CD4-positive, alpha-beta T cell treated with Interleukin-4 for 1 hour (primary cell): ENCODE measurements at regions not wholly inside any gene's neighbourhood (a gene's known extent, or its start where the extent isn't known, plus 50 kb on each side); places are given as distances from the start of the nearest gene placed in this dataset.
"Not testable (repeated sequence)": the region's sequence is repeated elsewhere in the genome, so short reads cannot be mapped to it uniquely, and the experiment has no call there.

Experiments used
- DNase-seq, 2 donors: peaks; one replicate each; pipeline ENCODE4 v3.0.0-alpha.2; 2020 to 2022

DNA sequence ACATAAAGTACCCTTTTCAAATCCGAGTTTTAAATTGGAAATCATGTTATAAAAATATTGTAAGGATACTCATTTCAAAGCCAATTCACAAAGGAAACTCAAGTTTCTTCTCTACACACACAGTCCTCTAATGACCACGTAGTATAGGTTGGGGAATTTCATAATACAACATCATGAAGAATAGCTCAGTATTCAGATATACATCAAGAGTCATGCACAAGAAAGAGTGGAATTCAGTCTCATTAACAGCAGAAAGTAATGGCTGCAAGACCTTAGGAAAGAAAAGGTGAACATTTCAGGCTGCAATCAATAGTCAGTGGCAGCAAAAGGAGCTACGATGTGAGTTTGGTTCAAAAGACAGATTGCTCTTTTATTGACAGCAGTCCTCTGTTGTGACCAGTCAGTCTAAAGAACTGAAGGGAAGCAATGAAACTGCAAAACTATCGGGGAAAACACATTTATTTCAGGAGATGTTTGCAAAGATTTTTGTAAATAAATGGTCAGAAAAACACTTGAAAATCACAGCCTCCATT lies 317.2 kb downstream of the IPMK start:
- no peak for DNase-seq

DNA sequence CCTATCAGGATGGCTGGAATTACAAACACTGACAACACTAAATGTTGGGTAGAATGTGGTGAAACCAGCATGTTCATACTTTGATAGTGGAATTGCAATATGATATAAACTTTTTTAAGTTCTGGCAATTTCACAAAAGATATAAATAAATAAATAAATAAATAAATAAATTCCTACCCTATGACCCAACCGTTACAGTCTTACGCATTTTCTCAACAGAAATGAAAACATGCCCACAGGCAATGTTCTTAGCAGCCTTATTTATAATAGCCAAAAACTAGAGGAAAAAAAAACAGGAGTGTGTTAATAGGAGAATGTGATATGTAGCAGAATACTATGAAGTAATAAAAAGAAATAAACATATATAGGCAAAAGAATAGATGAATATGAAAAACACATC lies 318.9 kb downstream of the IPMK start:
- no peak for DNase-seq

DNA sequence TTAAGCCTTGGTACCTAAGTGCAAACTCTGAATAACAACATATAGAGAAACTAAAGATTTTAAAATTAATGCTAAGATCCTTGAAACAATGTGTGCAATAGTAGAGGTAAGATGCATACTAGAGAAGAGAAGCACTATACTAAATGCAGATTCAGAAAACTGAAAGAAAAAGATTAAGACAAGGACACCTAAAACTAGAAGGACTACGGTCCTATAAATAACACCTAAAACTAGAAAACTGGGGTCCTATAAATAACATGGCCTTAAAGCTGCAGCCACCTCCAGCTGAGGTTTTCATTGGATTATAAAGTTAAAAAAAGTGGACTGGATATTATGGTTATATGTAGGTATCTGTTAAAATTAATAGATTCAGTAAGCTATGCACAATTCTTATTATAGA lies 320.9 kb downstream of the IPMK start:
- no peak for DNase-seq

DNA sequence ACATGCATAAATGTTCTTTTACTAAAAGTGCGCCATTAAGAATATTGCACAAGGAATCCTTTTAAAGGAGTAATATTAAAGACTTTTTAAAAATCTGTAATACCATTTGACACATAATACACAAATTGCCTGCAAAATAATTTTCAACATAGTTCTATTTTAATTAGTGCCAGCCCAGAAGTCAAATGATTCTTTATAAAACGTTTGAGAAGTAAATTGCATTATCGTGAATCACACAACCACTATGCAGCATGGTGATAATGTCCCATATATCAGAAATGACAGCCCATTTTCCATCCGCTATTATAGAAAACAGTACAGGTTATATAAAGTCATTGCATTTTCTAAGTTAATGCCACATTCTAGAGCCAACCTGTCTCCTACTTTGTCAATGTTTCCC lies 324.0 kb downstream of the IPMK start:
- DNase-seq: no peak

DNA sequence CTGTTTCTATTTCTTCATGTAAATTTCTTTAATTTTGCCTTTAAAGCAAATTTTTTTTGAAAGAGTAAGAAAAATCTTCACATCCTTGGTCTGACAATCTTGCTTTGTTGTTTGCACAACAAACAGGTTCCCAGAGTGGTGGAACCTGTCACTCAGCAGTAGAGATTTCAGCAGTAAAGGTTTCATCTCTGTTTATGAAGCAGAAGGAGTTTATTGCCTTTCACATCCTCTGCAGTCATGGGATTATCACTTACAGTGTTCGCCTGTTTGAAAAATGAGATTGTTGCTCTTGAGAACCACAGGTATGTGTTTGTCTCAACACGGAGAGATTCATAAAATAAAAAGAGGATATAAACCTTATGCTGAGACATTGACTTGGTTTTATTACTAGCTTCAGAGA lies 342.6 kb downstream of the IPMK start:
- no peak for DNase-seq

DNA sequence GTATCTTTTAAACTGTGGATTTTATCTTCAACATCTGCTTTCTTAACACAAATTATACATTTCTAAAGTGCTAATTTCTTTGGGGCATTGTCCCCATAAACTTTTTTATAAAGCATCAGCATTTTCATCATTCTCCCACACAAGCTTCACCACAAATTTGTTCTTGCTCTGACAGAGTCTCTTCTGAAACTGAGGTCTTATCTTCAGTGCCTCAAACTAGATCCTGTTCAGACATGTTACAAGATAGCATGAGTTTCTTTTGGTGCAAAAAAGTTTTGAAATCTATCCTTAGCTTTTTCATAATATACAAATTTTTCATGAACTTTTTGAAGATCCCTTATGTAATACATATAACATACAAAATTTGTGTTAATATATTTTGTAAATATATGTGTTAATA lies 346.6 kb downstream of the IPMK start:
- DNase-seq: no peak

DNA sequence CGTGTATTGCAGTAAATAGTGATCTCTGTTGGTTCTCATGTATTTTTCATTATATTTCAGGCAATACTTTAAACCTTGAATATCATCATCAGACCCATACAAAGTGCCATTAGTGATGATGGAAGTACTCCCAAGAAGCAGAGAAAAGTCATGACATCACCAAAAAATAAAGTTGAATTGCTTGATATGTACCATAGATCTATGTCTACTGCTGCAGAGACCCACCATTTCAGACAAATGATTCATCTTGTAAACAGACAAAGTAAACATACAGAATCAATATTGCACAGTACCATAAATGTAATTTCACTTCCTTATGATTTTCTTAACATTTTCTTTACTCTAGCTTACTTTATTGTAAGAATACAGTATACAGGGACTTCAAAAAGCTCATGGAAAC lies 347.8 kb downstream of the IPMK start:
- DNase-seq: no peak

DNA sequence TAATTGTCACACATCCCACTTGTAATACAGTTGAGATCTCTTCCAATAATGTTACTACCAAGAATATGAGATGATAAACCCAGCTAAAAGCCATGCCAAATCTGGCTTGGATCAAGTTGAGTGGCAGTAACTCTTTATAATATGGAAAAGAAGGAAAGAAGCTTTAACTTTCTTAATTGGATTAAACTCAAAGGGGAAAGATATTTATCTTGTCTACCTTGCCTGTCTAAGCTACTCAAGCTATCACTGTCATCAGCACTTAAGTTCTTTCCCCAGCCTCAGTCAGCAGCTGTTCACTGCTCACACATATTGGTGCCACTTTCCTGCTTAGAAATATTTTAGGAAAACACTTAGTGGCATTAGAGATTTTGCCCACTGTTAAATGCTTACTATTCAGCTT lies 350.7 kb downstream of the IPMK start:
- no peak for DNase-seq

DNA sequence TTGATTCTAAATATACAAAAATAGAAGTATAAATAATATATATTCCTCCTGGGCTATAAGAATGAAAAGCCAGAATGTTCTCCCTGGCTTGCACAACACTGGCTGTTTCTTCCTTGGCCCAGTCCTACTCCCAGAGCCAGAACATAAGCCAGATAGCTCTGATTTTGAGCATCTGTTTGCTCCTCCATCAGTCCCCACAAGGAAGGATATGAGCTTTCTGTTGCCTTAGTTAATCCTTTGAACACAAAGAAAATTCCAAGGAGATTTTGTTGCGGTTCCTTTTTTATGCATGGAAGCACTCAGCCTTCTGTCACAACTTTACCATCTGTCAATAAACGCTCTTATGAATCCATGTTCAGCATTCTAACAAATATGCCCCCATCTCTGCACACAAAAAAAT lies 361.8 kb downstream of the IPMK start:
- no peak for DNase-seq

DNA sequence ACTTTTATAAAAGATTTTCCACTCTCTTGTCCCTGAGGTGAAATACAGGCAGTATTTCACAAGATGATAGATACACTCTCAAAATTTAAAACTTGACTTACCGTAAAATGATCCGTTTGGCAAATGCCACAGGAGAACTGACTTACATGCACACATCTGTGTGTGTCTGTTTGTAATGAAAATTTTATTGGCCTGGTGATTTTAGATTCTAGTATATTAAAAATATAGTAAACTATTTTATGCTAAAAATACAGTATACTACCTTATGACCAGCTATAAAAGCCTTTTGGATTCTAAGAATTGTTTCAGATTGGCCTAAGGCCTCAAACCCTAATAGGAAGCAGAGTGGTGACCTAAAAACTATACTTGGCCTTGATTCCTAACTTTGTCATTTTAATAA lies 362.7 kb downstream of the IPMK start:
- no peak for DNase-seq

DNA sequence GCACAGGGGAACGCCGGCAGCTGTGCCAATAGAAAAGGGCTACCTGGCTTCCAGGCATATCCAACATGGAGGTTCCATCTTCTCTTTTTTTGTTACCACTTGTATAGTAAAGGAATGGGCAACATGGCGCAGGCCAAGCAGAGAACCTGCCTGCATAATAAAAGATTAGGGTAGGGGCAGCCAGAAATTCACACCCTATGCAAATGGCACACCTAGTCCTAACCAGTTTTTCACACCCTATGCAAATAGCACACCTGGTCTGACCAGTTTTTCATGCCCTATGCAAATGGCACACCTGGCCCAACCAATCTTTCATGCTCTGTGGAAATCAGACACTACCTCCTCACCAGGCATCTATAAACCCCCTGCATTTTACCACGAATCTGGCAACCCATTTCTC lies 369.5 kb downstream of the IPMK start:
- DNase-seq: no peak

DNA sequence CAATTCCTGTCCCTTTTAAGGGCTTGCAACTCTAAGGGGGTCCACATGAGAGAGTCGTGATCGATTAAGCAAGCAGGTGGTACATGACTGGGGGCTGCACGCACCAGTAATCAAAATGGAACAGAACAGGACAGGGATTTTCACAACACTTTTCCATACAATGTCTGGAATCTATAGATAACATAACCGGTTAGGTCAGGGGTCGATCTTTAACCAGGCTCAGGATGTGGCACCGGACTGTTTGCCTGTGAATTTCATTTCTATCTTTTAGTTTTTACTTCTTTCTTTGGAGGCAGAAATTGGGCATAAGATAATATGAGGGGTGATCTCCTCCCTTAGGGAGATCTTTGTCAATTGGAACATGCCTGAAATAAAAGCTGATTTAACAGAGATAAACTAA lies 370.1 kb downstream of the IPMK start:
- no peak for DNase-seq

DNA sequence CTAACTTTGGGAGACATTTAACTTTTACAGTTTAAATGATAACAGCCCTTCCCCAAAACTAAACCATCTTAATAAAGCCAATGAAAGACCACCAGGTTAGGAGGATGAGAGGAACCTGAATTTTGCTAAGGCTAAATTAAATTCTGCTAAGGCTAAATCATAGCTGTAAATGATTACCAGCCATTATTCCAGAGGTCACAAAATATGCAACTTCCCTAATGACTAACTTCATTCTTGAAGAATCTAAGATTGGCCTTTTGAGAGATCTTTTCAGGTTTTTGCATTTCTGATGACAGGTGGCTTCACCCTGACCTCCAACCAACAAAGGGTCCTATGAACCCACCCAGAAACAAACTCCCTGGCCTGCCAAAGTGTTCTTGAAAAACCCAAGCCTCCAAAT lies 373.3 kb downstream of the IPMK start:
- no peak for DNase-seq

DNA sequence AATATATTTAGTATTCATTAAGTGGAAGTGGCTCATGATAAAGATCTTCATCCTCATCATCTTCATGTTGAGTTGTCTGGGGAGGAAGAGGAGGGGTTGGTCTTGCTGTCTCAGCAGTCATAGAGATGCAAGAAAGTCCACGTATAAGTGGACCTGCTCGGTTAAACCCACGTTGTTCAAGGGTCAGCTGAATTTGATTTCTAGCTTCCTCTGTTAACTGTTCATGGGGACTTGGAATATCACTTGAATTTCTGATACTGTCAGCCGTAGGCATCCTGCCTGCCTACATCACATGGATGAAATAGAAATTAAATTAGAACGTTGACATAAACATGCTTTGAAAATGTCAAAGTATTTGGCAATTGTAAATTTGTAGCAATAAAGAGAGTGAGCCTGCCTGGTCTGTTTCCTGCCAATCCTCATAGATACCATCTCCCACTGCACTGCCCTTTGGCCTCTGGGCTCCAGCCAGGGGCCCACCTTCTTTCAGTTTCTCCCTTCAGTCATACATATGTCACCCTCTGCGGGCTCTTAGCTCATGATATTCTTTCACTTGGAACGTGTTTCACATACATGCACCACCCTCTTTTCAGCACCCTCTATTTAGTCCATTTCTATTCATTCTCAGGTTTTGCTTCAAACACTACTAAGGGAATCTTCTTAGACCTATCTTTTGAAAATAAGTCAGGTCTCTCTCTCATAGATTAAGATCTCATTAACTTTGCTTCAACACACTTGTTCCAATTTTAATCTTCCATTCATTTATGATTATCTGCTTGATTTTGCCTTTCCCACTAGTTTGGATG lies 376.3 kb downstream of the IPMK start:
- no peak for DNase-seq

DNA sequence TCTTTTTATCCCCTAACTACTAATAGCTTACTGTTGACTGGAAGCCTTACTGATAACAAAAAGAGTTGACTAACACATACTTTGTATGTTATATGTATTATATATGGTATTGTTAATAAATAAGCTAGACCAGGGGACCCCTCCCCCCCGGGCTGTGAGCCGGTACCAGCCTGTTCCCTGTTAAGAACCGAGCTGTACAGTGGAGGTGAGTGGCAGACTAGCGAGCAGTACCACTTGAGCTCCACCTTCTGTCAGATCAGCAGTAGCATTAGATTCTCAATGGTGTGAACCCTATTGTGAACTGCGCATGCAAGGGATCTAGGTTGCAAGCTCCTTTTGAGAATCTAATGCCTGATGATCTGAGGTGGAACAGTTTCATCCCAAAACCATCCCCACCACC lies 377.0 kb downstream of the IPMK start:
- no peak for DNase-seq

DNA sequence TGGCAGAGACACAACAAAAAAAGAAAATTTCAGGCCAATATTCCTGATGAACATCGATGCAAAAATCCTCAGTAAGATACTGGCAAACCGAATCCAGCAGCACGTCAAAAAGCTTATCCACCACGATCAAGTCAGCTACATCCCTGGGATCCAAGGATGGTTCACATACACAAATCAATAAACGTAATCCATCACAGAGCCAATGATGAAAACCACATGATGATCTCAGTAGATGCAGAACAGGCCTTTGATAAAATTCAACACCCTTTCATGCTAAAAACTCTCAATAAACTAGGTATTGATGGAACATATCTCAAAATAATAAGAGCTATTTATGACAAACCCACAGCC lies 382.1 kb downstream of the IPMK start:
- DNase-seq: not testable (repeated sequence)

DNA sequence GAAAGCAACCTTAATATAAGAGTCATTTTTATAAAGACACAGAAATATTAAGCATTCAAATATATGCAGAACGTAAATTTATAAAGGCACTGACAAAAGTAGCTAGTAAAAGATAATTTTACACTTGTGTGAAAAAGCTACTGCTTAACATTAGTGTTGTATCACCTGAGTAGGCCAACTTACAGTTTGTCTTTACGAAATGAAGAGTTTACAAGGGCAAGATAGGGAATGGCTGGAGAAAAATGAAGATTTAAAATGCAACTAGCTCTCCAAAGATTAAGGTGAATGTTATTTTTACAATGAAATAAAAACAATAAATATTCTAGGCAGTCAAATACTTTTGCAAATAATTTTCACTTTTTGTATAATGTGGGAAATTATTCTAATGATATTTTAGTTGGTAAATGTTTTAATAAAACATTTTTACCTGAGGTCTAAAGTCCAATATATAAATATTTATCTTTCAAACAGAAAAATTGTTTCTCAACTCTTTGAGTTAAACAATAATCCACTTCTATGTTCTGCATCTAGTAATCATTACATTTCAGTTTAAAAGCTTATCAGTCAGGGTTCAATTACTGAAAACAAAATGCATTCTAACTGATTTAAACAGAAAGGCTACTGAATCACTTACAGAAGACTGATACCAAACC lies 382.6 kb downstream of the IPMK start:
- DNase-seq: no peak

DNA sequence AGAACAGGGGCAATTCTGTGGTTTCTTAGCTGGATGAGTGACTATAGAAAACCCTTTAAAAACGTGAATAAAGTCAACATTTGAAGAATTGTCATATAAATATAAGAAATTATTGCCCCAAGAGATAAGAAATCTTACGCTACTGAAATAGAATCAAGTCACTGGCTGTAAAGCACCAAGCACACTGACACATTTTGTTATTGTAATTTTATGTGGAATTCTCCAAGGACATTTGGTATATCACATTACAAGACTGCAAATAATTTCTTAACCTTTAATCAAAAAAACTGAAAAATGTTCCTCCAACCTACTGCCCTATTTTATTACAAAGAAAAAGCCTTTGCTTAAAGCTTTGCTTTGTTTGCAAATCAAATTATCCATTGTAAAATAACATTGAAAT lies 383.3 kb downstream of the IPMK start:
- DNase-seq: no peak

DNA sequence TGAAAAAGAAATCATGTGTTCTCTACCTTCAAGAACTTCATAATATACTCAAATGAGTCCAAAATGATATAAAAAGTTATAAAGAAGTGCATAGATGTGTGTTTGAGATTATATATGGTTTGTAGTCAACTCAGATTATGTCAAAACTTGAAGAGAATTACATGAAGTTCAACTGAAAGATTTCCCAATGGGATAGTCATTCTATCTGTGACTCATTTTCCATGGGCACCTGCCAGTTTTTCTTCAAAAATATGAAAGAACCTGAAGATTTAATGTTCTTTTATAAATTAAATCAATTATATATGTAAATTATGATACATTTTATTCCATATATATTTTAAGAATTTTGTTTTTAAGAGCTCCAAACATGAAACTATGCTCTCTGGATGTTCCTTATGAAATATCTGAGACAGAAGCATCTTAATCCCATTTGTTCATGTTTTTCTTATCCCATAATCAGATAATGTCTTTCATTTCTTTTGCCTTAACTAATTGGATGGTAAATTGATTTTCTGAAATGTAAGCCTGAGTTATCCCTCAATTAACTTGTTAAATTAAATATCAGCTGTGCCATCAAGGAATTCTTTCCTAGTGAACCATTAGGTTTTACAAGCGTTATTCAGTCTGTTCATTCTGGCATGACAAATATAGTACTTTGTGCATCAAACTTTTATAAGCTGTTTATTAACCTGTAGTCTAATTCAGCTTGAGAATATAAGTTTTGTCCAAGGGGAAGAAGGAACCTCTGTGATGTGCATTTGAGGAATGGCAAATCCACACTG lies 387.1 kb downstream of the IPMK start:
- DNase-seq: no peak

DNA sequence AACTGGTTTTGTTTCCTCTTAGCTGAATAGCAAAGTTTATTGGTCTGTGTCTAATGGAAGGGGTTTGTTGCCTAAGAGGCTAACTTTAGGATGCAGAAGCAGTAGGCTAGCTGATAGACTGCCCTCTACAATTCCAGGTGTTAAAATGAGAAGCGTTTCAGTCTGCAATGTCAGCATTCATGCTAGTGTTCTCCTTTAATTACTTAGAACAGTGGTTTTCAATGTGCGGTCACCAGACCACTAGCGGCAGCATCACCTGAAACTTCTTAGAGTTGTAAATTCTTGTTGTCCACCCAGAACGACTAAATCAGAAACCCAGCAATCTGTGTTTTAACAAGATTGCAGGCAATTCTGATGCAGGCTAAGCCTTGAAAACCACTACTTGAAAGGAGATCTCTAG lies 392.9 kb downstream of the IPMK start:
- no peak for DNase-seq

DNA sequence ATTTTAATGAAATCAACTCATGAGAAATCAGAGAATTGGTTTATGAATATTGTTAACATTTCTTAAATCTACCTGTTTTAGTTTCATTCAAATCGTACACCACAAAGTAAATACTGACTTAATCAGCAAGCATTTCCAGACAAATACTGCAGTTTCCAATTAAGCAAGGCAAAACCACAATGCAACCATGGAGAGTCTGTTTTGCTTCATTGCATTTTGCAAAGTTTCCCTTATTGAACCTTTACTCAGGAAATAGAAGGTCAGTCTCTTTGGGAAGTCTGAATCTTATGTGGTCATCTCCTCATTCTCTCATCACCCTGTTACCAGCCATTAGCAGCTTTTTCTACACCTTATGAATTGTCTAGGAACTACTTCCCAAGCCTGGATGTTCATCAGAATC lies 400.5 kb downstream of the IPMK start:
- no peak for DNase-seq

DNA sequence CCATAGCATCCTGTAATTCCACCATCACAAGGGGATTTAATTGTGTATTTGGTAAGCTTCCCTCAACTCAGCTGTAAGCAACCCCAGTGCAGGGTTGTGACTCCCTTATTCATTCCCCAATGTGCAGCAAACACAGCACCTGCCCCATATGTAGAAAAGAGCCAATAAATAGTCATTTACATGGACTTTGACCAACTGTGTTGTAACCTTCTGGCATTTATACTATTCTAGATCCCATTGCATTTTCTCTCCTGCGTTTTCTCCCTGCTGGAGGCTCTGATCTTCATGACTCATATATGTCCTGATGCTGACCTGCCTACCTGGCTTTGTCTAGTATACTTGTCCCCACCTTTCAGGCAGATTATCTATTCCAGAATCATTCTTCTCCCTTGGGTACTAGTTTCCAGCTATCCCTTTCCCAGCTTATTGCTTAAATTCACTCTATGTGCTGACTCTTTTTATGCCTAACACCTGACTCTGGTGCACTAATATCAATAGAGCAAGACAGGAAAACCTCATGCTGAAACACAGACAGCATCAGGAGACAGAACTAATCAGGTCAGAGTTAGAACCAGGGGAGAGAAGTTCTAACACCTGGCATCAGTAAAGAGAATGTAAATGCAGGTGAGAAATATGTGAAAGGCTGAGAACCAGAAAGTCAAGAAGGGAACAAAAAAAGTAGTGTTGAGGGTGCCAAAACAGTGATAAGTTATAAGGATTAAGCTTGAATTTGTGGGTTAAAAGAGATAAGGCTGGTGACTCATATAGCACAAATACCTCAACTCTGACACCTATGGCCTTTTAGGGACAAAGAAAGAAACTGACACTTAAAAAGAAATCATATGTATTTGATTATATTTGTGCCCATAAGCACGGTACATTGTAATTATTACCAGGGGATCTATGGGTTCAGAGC lies 402.7 kb downstream of the IPMK start:
- DNase-seq: no peak
